HG03139 (cell line): ENCODE measurements at regions not wholly inside any gene's neighbourhood (a gene's known extent, or its start where the extent isn't known, plus 50 kb on each side); places are given as distances from the start of the nearest gene placed in this dataset.

Experiments
- ATAC-seq: cut with Tn5 transposase; IDR thresholded peaks from one replicate; pipeline ENCODE4 v1.9.1; 2021; ENCODE audit not compliant: unreplicated experiment

- ATAC-seq: no peak
Measured at GRCh38 chr2:139963863-139964355, 1183.7 kb upstream of the NXPH2 start.

DNA sequence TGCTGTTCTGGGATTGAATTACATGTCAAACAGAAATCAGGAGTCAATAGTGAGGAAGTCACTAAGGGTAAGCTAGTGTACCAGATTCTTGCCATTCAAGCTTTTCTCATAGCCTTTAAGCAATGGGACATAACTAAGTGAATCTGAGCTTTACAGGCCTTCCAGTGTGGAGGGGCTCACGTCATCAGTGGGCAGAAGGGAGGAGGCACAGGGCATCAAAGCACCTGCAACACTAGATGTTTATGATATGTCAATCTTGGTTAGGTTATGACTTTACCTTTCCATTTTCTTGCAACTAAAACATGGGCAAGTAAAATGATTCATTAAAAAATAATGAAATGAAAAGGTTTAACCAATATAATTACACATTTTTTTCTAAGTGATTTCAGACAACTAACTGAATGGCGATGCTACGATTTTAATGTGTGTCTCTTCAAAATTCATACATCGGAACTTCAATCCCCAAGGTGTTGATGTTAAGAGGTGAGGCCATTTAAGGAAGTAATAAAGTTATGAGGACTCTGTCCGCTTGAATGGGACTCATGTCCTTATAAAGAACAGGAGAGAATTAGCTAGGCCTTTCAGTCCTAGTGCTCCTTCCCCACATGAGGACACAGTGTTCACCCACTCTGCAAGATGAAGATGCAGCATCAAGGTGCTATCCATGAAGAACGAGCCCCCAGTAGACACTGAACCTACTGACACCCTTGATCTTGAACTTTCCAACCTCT lies 1169.2 kb upstream of the NXPH2 start:
- no peak for ATAC-seq

DNA sequence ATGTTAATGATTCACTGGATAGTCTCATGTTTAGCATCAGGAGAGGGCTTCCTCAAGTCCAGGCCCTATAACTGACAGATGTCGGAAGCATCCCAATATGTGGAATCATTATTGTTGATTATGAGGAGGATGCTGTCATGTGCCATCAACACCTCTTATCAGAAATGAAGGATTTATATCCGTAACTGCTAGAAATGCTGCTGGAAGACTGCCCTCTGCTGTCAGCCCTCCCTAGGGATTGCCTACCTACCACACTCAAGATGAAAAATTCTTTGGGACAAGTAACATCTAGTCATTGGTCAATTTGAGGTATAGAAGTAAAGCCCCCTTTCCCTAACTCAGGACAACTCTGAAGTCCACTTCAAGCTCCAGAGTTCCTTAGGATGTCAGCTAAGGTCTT lies 1166.5 kb upstream of the NXPH2 start:
- no peak for ATAC-seq

- ATAC-seq: no peak
Measured at GRCh38 chr2:139940686-139941085, 1160.5 kb upstream of the NXPH2 start.

DNA sequence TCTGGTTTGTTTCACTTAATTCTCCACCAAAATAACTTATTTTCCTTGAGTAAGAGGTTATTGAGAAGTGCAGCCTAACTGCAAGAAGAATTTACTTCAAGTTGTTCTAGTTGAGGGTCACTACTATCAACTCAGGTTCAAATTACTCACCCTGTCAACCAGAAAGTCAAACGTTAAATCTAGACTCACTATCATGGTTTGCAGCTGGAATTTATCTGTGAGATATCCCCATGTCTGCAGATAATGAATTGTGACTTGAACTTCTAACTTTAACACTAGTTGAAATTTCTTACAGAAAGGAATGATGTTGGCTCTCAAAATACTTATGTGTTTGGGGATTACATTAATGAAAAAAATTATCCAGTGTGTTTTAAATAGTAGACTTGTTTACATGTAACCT lies 1145.7 kb upstream of the NXPH2 start:
- no peak for ATAC-seq

DNA sequence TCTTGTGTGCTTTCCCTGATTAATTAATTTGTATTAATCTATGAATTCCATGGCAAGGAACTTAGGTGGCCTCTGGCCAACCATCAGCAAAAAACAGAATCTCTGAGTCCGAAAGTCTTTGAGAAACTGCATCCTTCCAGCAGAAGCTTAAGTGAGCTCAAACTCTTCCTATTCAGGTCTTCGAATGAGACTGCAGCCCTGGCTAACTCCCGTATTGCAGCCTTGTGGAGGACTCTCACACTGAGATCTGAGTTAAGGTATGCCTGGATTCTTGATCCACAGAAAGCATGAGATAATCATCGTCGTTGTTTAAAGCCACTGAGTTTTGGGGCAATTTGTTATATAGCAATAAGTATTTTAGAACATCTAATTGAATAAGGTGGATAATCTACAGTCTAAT lies 1143.9 kb upstream of the NXPH2 start:
- no peak for ATAC-seq

GRCh38 chr2:139918982-139919381 lies 1138.8 kb upstream of the NXPH2 start:
- ATAC-seq: no peak

DNA sequence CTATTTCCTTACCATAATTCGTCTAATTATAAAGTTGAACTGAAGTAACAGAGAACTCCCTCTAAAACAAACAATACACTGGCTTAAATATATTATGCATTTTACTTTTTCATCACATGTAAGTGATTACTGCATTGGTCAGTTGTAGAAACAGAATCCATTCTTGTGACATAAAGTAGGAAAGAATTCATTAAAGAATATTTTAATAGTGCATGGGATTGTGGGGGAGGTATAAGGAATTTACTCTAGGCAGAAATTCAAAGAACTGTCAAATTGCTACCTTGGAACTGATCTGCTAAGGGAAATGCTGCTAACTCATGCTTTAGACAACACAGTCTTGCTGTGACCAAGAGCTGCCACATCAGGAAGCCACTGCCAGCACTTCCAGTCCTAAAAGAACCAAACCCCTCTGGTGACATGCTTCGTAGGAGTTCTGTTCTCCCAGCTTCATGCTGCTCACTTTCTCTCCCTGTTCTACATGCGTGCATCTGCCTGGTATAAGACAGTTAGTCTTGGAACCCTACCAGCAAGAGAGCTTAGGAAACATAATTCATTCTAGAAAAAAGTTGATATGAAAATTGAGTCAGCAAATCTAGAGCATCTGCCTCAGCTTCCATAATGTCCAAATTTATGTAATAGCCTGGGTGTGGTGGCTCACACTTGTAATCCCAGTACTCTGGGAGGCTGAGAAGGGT lies 1137.6 kb upstream of the NXPH2 start:
- no peak for ATAC-seq

- no peak for ATAC-seq
Measured at GRCh38 chr2:139916822-139917221, 1136.6 kb upstream of the NXPH2 start.

DNA sequence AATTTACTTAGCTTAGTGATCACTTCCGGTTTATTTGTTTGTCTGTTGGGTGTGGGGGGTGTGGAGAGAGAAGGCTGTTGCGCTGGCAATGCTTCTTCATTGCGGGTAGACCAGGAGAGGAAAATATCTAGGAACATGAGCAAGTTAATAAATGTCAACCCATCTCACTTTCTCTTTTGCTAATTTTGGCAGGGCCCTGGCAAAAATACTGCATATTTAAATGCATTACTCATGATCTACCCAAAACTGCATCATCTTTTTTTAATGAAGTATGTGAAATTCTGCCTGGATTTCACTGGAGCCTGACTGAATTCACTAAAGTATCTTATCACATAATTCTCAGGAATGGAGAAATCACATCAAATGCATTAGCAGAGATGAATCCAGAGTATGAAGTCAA lies 1131.0 kb upstream of the NXPH2 start:
- no peak for ATAC-seq

DNA sequence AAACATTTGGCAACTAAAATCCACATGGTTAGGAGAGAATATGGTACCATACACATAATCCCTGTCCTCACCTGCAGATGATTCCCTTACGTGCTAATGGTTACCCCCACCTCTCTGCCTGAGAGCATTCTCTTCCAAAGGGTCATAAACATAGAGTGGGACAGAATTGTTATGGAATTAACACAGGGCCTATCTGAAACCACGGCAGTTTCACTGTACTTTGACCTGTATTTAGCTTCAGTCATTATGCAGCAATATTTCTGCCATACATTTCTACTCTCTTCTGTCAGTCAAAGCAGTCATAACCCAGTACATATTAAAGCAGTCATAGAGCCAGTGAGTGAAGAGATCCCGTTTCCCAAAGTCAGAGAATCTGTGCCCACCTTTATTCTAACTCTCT lies 1128.9 kb upstream of the NXPH2 start:
- no peak for ATAC-seq

DNA sequence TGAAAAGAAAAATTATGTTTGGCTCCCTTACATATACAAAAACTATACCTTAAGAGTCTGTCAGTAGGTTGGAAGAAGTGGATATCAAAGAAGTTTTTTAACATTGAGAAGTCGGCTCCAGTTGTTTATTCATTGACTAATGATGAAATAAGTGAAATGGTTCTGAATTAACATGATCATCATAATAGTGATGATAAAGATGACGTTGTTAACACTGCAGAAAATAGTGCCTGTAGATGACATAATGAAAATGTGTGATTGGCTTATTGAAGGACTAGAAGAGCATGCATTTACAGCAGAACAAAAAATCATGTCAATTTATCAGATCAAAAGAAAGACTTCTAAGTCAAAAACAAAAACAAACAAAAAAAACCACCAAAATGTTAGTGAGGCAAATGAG lies 1125.4 kb upstream of the NXPH2 start:
- ATAC-seq: no peak

DNA sequence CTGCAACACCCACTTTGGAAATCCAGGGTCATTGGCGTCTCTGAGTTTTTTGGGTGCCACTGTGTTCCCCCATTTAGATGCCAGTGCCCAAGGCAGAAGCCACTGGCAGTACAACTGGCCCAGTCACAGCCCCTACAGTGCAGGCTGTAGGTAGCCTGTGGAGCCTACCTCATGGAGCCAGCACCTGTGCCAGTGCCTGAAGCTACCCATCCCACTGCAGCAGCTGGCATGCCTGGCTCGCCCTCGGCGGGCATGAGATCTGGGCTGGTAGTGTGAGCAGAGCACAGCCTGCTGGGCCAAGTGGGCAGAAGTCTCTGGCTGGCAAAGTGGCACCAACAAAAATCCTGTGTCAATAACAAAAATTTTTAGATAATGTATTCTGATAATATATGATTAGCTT lies 1111.4 kb upstream of the NXPH2 start:
- no peak for ATAC-seq

- no peak for ATAC-seq
Measured at GRCh38 chr2:139885921-139886498, 1105.8 kb upstream of the NXPH2 start.

DNA sequence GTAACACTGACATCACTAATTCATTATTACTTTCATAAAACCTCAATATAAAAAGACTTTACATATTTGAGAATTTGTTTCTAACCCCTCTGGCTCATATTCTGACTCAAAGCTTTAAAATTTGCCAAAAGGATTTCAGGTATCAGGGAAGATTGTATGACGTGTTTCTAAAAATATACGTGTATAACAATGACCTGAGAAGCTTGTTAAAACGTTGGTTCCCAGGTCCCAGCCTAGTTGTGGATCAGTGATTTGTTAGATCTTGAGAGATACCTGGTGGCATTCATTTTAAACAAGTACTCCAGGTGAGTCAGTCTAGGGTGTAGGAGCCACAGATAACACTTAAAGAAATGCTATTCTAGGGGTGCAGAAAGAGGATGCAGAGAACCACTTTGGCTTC lies 1096.8 kb upstream of the NXPH2 start:
- ATAC-seq: no peak

- ATAC-seq: no peak
Measured at GRCh38 chr2:139876321-139876720, 1096.1 kb upstream of the NXPH2 start.

DNA sequence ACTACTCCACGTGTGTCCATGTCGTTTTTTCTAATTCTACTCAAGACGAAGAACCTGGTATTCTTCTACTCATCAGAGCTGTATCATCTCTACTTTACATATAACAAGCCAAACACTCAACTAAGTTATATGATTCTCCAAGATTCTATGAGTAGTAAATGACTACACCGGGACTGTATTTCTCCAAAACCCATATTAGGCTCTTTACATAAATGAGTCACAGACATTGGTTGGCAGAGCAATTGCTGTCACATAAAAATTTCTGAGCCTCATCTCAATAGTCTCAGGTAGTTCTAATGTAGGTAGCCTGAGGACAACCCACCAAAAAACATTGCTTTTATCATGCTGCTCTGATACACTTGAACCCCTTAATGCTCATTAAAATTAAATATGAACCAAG lies 1092.3 kb upstream of the NXPH2 start:
- no peak for ATAC-seq

GRCh38 chr2:139872032-139872431 lies 1091.8 kb upstream of the NXPH2 start:
- no peak for ATAC-seq

GRCh38 chr2:139867601-139868226 lies 1087.5 kb upstream of the NXPH2 start:
- ATAC-seq: no peak

- no peak for ATAC-seq
Measured at GRCh38 chr2:139864821-139865302, 1084.7 kb upstream of the NXPH2 start.

GRCh38 chr2:139854769-139855483 lies 1074.7 kb upstream of the NXPH2 start:
- no peak for ATAC-seq
